ENCODE measurements at regions not wholly inside any gene's neighbourhood (a gene's known extent, or its start where the extent isn't known, plus 50 kb on each side); places are given as distances from the start of the nearest gene placed in this dataset.

DNA sequence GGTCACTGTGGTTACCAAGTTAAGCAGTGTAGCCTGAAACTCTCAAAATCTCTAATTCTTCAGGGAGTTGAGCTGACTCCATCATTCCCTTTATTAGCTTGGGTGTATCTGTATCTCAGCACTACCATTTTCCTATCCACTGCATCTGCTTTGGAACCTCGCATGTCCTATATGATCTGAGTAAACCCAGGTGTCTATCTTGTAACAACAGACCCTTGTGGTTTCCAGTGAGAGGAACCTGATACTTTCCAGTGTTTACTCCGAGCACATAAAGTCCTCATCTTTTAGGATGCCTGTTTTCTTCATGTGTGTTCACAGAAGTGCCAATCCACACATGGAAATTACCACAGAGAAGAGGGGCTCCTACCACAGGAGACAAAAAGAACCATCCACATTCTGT lies 650.4 kb downstream of the LMO4 start:
- H3K9ac ChIP-seq (ENCODE audit: low read depth in 1 of 2, low read length in 2 of 2): no peak overlapping the region
- no peak overlapping the region for H3K4me3 ChIP-seq (ENCODE audit: low read depth in 1 of 3, low read length in 3 of 3)
- 88% methylated on average over 2 of the region's 2 CpGs for WGBS
- TF ChIP-seq RXRA (IDR thresholded peaks at IDR 0.05) (no peak), MAX (IDR thresholded peaks at IDR 0.05) (no peak), ATF3 (IDR thresholded peaks at IDR 0.05) (no peak), HNF4A (conservative IDR thresholded peaks at IDR 0.05) (no peak), YY1 (IDR thresholded peaks at IDR 0.05) (no peak)
- TF ChIP-seq, protein P1, sequence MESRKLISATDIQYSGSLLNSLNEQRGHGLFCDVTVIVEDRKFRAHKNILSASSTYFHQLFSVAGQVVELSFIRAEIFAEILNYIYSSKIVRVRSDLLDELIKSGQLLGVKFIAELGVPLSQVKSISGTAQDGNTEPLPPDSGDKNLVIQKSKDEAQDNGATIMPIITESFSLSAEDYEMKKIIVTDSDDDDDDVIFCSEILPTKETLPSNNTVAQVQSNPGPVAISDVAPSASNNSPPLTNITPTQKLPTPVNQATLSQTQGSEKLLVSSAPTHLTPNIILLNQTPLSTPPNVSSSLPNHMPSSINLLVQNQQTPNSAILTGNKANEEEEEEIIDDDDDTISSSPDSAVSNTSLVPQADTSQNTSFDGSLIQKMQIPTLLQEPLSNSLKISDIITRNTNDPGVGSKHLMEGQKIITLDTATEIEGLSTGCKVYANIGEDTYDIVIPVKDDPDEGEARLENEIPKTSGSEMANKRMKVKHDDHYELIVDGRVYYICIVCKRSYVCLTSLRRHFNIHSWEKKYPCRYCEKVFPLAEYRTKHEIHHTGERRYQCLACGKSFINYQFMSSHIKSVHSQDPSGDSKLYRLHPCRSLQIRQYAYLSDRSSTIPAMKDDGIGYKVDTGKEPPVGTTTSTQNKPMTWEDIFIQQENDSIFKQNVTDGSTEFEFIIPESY (IDR thresholded peaks at IDR 0.05): no peak
- H3K9me3 ChIP-seq (ENCODE audit: control insufficient read depth in 4 of 4, low read length in 3 of 4): no peaks in the 10 kb centered on the region
- H3K4me1 ChIP-seq (ENCODE audit: control insufficient read depth in 4 of 4, insufficient read depth in 4 of 4, low read length in 3 of 4): no peaks in the 10 kb centered on the region
- H3K27ac ChIP-seq (ENCODE audit: low read depth in 1 of 2, low read length in 2 of 2): no peak overlapping the region
- no peaks in the 10 kb centered on the region for H3K36me3 ChIP-seq (ENCODE audit: control insufficient read depth in 4 of 4, insufficient read depth in 3 of 4, low read depth in 1 of 4, low read length in 3 of 4)
- no peak for DNase-seq (ENCODE audit: low spot score)
- H3K27me3 ChIP-seq (ENCODE audit: control insufficient read depth in 4 of 4, insufficient read depth in 4 of 4, low read length in 3 of 4): no peaks in the 10 kb centered on the region

- Histone ChIP-seq H3K9me3 (ENCODE audit: control insufficient read depth in 4 of 4, low read length in 3 of 4) (no peaks in the 10 kb centered on the region), H3K36me3 (ENCODE audit: control insufficient read depth in 4 of 4, insufficient read depth in 3 of 4, low read depth in 1 of 4, low read length in 3 of 4) (no peaks in the 10 kb centered on the region), H3K9ac (ENCODE audit: low read depth in 1 of 2, low read length in 2 of 2) (no peak overlapping the region), H3K27me3 (ENCODE audit: control insufficient read depth in 4 of 4, insufficient read depth in 4 of 4, low read length in 3 of 4) (no peaks in the 10 kb centered on the region), H3K27ac (ENCODE audit: low read depth in 1 of 2, low read length in 2 of 2) (no peak overlapping the region), H3K4me3 (ENCODE audit: low read depth in 1 of 3, low read length in 3 of 3) (no peak overlapping the region), H3K4me1 (ENCODE audit: control insufficient read depth in 4 of 4, insufficient read depth in 4 of 4, low read length in 3 of 4) (no peaks in the 10 kb centered on the region)
- TF ChIP-seq ATF3 (IDR thresholded peaks at IDR 0.05) (no peak), NR2F2 (IDR thresholded peaks at IDR 0.05) (no peak), MAX (IDR thresholded peaks at IDR 0.05) (no peak), HNF4A (conservative IDR thresholded peaks at IDR 0.05) (no peak), EGR1 (IDR thresholded peaks at IDR 0.05; ENCODE audit: low read depth in 2 of 2) (no peak), GABPA (IDR thresholded peaks at IDR 0.05 in 1 of 2, conservative IDR thresholded peaks at IDR 0.05 in 1 of 2) (no peak), HNF4G (IDR thresholded peaks at IDR 0.05) (no peak), REST (IDR thresholded peaks at IDR 0.05) (no peak), FOXA2 (IDR thresholded peaks at IDR 0.05) (no peak), JUND (IDR thresholded peaks at IDR 0.05) (no peak), FOXA1 (IDR thresholded peaks at IDR 0.05) (no peak), RAD21 (IDR thresholded peaks at IDR 0.05) (no peak), TAF1 (conservative IDR thresholded peaks at IDR 0.05) (no peak)
- TF ChIP-seq, protein P2, sequence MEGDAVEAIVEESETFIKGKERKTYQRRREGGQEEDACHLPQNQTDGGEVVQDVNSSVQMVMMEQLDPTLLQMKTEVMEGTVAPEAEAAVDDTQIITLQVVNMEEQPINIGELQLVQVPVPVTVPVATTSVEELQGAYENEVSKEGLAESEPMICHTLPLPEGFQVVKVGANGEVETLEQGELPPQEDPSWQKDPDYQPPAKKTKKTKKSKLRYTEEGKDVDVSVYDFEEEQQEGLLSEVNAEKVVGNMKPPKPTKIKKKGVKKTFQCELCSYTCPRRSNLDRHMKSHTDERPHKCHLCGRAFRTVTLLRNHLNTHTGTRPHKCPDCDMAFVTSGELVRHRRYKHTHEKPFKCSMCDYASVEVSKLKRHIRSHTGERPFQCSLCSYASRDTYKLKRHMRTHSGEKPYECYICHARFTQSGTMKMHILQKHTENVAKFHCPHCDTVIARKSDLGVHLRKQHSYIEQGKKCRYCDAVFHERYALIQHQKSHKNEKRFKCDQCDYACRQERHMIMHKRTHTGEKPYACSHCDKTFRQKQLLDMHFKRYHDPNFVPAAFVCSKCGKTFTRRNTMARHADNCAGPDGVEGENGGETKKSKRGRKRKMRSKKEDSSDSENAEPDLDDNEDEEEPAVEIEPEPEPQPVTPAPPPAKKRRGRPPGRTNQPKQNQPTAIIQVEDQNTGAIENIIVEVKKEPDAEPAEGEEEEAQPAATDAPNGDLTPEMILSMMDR (IDR thresholded peaks at IDR 0.05; ENCODE audit: low read depth, low read length, missing input control): no peak
- TF ChIP-seq, protein P1 (IDR thresholded peaks at IDR 0.05): no peak
- no peak for DNase-seq (ENCODE audit: low spot score)
- 72% methylated on average over 3 of the region's 3 CpGs for WGBS
Observed at GRCh38 chr1:87980494-87980893, 651.8 kb downstream of the LMO4 start.
